ENCODE measurements at regions not wholly inside any gene's neighbourhood (a gene's known extent, or its start where the extent isn't known, plus 50 kb on each side); places are given as distances from the start of the nearest gene placed in this dataset.

GRCh38 chr5:110085826-110086225 is 396.1 kb downstream of the MAN2A1 start:
- DNase-seq = no peak

DNA sequence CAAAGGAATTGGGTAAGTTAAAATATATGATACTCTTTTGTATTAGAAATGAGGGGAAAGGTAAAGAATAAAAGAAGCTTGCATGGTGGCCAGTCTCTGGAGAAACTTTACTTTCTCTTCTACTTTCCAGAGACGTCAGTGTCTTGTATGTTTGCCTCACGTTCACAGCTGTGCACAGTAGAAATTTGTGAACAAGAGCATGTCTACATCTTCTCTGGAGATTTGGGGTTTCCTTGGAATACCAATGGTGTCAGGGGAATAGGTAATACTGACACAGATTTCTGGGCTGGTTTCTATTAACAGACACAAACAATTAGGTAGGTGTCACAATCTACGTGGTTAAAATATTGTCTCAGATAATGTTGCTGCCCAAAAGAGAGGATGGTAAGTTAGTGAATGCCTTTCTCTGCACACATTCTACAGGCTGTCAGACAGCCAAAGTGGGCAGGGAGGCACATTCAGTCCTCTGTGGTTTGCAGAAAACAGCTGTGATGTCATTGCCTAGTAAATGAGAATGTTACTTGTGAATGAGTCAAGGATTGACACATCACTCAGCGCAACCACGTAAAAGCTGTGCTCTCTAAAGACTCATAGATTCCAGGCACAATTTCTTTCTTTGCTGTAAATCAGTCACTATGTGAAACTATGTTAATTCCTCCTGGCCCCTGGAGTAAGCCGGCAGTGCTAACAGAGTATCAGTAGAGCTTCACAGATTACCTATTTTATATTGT is 397.1 kb downstream of the MAN2A1 start:
- no peak for DNase-seq

DNA sequence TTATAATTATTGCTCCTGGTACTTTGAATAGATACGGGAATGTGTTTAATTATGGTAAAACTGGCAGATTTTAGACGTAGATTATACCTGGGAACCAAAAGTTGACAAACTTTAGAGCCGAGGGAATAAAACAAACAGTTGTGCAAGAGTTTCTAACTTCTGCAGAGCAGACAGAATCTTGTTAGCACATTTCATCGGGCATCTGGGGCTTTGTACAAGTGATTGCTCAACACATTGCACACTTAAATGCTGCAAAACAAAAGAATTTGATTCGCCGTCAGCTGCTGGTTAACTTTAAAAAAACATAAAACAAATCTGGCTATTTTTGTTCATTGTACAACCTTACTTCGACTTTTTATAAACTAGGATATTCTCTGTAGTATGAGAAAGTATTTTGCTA is 398.1 kb downstream of the MAN2A1 start:
- DNase-seq = no peak

DNA sequence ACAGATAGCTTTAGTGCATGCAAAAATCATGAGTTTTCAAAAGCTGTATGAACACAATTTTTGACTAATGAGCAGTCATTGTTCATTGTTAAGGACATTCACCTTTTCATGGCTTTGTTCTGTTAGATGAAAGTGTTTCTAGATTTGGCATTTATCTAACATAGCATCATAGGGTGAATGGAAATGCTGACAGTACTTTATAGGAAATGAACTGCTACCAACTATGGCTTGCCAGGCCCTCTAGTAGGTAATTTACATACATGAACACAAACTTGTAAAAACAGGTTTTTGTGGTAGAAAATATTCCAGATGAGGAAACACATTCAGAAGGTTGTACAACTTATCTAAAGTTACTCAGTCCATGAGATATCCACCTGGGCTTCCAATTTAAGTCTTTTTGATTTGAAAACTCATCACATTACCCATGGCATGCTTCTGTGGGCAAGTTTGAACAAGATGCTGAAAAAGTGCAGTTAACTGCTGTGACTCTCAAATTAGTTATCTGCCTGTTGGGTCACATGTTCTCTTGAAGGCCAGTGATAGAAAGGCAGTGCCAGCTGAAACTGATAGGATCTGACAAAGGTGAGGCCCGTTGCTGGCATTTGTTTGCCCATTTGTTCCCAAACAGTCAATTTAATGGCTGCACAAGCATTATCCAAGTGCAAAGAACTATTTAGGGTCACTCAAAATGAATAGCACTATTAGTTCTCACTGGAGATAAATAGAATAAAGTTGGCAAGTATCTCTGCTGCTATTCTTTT is 399.1 kb downstream of the MAN2A1 start:
- no peak for DNase-seq

- no peak for DNase-seq
Measured at GRCh38 chr5:110092955-110093785, 403.4 kb downstream of the MAN2A1 start.

DNA sequence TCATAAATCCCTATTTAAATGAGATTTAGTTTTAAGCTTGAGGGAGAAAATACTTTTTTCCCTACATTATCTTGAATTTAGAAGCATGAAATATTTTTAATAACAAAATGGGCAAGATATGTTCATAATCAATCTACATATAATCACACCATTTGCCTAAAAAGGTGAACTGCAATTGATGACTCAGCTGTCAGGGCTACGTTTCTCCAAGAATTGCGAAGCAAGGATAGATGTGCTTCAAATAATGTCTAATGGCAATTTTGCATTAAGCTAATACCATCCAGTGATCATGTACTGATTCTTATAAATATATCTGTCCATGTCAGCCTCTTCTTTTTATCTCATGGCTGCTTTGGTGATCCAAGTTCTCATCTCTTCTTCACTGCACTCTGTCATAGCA is 404.4 kb downstream of the MAN2A1 start:
- no peak for DNase-seq

GRCh38 chr5:110094548-110094947 is 404.8 kb downstream of the MAN2A1 start:
- no peak for DNase-seq

GRCh38 chr5:110096419-110096818 is 406.7 kb downstream of the MAN2A1 start:
- no peak for DNase-seq

DNA sequence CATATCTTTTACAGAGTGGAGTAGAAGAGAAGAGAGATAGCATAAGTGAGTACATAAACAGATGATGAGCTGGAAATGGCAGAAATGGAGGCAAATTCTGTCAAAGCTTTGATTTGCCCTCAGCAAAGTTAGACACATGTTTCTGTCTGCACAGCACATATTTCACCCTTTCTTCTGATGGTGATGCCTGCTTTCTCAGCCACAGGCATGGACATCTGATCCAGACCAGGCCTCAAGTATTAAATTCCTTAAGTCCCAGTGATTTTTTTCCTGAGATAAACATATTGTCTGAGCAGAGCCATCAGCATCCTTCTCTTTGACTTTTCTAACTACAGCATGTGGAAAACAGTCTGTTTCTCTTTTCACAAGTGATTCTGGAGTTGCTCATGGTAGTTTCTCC is 409.8 kb downstream of the MAN2A1 start:
- no peak for DNase-seq

GRCh38 chr5:110103081-110103480 is 413.4 kb downstream of the MAN2A1 start:
- no peak for DNase-seq

DNA sequence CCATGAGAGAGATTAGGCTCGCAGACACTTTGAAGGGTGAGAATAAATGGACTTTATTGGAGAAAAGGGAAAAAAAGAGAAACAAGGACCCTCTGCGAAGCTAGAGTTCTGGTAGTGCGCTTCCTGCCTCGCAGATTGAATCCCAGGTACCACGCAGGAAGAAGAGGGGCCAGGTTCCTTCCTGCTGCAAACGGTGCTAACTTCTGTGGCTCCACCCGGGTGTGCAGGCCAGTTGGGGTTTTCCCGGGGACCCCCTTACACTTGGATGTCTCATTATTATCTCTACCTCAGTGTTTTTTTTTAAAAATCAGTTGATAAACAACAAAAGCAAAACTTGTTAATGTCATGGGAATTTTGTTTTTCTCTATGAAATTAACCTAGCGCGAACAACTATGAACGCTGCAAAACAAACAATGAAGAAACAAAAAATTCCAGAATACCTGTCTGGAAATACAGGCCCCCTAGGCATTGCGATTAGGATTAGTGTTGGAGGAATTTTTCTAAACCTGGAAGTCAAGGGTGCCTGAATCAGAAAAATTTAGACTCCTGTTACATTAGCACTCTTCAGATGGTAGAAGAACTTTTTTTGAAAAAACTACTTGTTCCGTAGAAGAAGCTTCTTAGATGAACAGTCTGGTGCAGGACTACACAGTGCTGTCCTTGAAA is 414.5 kb downstream of the MAN2A1 start:
- no peak for DNase-seq

- DNase-seq = no peak
Measured at GRCh38 chr5:110104726-110105669, 415.3 kb downstream of the MAN2A1 start.

- DNase-seq = no peak
Measured at GRCh38 chr5:110105692-110106091, 416.0 kb downstream of the MAN2A1 start.

DNA sequence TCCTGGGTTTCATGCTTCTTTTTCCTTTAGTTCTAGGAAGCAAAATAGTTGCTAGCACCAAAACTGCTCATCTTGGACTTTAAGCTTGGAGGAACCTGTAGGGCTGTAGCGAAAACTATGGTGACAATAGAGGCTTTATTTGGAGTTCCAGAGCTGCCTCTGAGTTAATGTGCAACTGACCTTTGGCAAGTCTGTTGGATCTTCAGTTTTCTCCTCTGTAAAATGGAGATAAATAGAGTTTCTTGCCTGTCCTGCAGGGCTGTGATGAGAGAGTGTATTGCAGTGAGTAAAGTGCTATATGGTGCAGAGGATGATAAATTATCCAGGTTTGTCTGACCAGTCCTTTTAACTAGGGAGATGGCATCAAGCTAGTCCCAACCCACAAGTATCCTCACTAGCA is 417.0 kb downstream of the MAN2A1 start:
- no peak for DNase-seq

- no peak for DNase-seq
Measured at GRCh38 chr5:110108520-110108919, 418.8 kb downstream of the MAN2A1 start.

DNA sequence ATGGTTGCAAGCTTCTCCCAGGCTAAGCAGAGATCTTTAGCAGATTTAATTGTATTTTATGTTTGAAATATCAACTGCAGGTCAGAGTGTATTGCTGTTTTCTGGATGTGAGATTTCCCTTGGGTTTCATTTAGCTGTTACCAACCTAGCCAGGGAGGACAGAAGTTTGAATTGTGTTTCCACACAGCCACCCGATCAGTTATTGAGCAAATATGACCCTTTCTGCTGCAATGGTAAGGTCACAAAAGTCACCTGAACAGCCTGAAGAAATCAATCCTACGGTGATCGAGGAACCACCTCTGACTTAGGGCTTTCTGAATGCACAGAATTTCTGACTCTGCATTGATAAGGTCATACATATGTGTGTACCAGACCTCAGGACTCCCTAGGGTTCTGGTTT is 419.9 kb downstream of the MAN2A1 start:
- DNase-seq = no peak

DNA sequence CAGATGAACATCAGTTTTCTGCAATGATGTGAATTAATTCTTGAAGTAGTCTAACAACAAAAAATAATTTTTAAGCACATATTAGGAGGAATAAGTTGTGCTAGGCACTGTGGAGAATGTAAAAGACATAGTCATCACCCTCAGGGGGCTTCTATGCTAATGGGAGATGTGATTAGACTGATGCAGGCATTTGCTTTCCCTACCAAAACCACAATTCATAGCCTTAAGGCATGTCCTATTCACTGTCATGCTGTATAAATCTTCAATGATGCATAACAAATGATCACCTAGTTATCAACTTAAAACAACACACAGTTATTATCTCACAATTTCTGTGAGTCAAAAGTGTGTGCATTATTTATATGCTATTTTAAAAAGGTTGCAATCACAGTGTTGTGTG is 422.6 kb downstream of the MAN2A1 start:
- DNase-seq = no peak

DNA sequence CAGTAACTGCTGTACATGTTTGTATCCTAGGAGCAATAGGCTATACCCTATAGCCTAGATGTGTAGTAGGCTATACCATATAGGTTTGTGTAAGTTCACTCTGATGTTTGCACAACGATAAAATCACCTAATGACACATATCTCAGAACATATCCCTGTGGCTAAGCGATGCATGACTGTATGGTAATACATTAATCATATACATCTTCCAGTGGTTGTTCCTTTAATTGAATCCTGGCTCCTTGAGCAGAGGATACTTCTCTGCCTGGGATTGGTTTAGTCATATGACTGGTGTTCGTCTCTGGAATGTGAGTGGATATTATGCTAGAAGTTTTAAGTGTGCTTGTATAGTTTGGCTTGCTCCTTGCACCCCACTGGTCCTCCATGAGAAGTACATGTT is 425.8 kb downstream of the MAN2A1 start:
- DNase-seq = no peak

- no peak for DNase-seq
Measured at GRCh38 chr5:110116539-110116938, 426.8 kb downstream of the MAN2A1 start.

- DNase-seq = no peak
Measured at GRCh38 chr5:110134963-110135935, 445.5 kb downstream of the MAN2A1 start.

GRCh38 chr5:110150199-110150598 is 460.5 kb downstream of the MAN2A1 start:
- DNase-seq = no peak

Data from bone marrow (tissue), 2 donors.